ENCODE measurements at regions not wholly inside any gene's neighbourhood (a gene's known extent, or its start where the extent isn't known, plus 50 kb on each side); places are given as distances from the start of the nearest gene placed in this dataset.

GRCh38 chr18:41695441-41695840 is 259.6 kb upstream of the PIK3C3 start:
- peak; percentile 17 for DNase-seq (ENCODE audit: low read depth)
- H3K4me3 ChIP-seq (ENCODE audit: low read depth, low read length), result no peak overlapping the region
- no peak for TF ChIP-seq CTCF (conservative IDR thresholded peaks at IDR 0.05; ENCODE audit: low read depth, low read length)

DNA sequence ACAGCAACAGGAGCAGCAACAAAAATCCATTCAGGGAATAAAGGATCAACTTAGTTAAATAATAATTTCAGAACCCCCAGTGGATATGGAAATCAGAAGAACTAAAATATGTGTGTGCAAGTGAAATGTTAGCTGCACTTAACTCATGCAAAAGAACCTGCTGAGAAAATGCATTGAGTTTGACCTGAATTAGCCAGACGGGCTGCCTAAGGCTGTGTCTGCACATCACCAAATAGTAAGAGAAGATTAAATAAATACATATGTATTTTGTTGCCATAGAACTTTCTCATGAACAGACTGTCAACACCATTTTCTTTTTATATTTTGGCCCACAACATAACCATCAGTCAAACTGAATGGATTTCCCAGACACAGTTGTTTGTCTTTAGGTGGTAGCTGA is 262.0 kb upstream of the PIK3C3 start:
- no peak for DNase-seq (ENCODE audit: low read depth)
- H3K4me3 ChIP-seq (ENCODE audit: low read depth, low read length), result no peak overlapping the region
- no peak for TF ChIP-seq CTCF (conservative IDR thresholded peaks at IDR 0.05; ENCODE audit: low read depth, low read length)

GRCh38 chr18:41690332-41691127 is 264.5 kb upstream of the PIK3C3 start:
- no peak for TF ChIP-seq CTCF (conservative IDR thresholded peaks at IDR 0.05; ENCODE audit: low read depth, low read length)
- peak; percentile 35 for DNase-seq (ENCODE audit: low read depth)

DNA sequence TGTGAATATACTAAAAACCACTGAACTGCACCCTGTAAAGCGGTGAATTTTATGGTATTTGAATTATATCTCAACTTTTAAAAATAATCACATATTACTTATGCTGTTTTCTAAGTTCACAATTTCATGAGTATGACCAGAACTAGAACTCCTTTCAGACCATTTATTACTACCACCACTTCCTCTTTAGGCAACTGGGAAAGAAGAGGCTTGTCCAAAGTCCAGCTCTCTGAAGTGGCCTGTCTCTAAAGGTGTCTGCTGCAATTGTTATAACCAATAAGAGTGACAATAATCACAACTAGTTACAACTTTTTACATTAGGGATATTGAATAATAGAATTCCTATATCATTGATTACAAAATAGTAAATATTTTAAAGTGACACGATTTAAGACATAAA is 267.9 kb upstream of the PIK3C3 start:
- no peak for TF ChIP-seq CTCF (conservative IDR thresholded peaks at IDR 0.05; ENCODE audit: low read depth, low read length)
- no peak for DNase-seq (ENCODE audit: low read depth)

More at GRCh38 chr18:41690332-41691127, 264.5 kb upstream of the PIK3C3 start:
- H3K4me3 ChIP-seq (ENCODE audit: low read depth, low read length), result no peak overlapping the region

DNA sequence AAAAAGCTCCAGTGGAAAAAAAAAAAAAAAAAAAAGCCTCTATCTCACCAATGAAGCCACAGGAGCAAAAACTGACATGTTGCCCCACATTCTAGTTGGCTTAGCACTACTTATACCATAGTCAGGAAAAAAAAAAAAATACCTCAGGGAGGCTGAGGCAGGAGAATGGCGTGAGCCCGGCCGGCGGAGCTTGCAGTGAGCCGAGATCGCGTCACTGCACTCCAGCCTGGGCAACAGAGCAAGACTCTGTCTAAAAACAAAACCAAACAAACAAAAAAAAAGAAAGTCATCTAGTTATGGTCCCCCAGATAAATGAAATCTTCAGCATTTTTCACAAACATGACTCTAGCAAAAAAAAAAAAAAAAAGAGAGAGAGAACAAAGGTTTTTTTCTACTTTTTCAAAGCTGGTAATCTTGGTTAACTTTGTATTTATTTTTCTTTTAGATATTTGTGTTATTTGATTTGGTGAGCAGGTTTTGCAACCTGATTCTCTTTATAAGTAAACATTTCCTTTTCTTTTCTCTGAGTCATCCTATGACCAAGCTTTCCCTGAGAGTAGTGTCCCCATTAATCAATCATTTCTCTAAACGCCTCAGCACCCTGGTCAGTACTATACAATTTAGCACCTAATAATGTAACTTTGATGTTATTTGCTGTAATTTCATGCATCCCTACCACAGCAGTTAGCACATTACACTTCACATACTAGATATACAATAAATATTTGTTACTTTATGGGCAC is 273.7 kb upstream of the PIK3C3 start:
- no peak for TF ChIP-seq CTCF (conservative IDR thresholded peaks at IDR 0.05; ENCODE audit: low read depth, low read length)
- no peak for DNase-seq (ENCODE audit: low read depth)
- H3K4me3 ChIP-seq (ENCODE audit: low read depth, low read length), result no peak overlapping the region

More for the DNA sequence above, 267.9 kb upstream of the PIK3C3 start:
- no peak overlapping the region for H3K4me3 ChIP-seq (ENCODE audit: low read depth, low read length)

- DNase-seq (ENCODE audit: low read depth), result no peak
- no peak for TF ChIP-seq CTCF (conservative IDR thresholded peaks at IDR 0.05; ENCODE audit: low read depth, low read length)
- no peak overlapping the region for H3K4me3 ChIP-seq (ENCODE audit: low read depth, low read length)
Measured at GRCh38 chr18:41674506-41674905, 280.5 kb upstream of the PIK3C3 start.
